Ishikawa (cell line): ENCODE measurements at regions not wholly inside any gene's neighbourhood (a gene's known extent, or its start where the extent isn't known, plus 50 kb on each side); places are given as distances from the start of the nearest gene placed in this dataset.

Source experiments
- CEBPB ChIP-seq: IDR thresholded peaks from 2 replicates; pipeline ENCODE4 v1.6.1; 2012
- CREB1 ChIP-seq: IDR thresholded peaks from 2 replicates; pipeline ENCODE4 v1.6.1; 2012; ENCODE audit warnings: low read depth
- EGR1 ChIP-seq: IDR thresholded peaks from 2 replicates; pipeline ENCODE4 v1.6.1; 2012
- EP300 ChIP-seq: IDR thresholded peaks from 2 replicates; pipeline ENCODE4 v1.6.1; 2012; ENCODE audit warnings: borderline replicate concordance
- FOXM1 ChIP-seq: IDR thresholded peaks from 2 replicates; pipeline ENCODE4 v1.6.1; 2012; ENCODE audit warnings: low read depth, borderline replicate concordance
- NFIC ChIP-seq: IDR thresholded peaks from 2 replicates; pipeline ENCODE4 v1.6.1; 2012
- RAD21 ChIP-seq: IDR thresholded peaks from 2 replicates; pipeline ENCODE4 v1.6.1; 2012; ENCODE audit warnings: low read depth
- TCF12 ChIP-seq: IDR thresholded peaks from 2 replicates; pipeline ENCODE4 v1.6.1; 2012; ENCODE audit warnings: low read depth
- TEAD4 ChIP-seq: IDR thresholded peaks from 2 replicates; pipeline ENCODE4 v1.6.1; 2012
- YY1 ChIP-seq: IDR thresholded peaks from 2 replicates; pipeline ENCODE4 v1.6.1; 2012; ENCODE audit warnings: low read depth
- TF ChIP-seq, protein P1 (sequence below): IDR thresholded peaks from 2 replicates; pipeline ENCODE4 v1.6.1; 2012; ENCODE audit warnings: low read depth, mild to moderate bottlenecking
- TF ChIP-seq, protein P2 (sequence below): IDR thresholded peaks from 2 replicates; pipeline ENCODE4 v1.6.1; 2012
- TF ChIP-seq, protein P3 (sequence below): IDR thresholded peaks from 2 replicates; pipeline ENCODE4 v1.6.1; 2012

DNA sequence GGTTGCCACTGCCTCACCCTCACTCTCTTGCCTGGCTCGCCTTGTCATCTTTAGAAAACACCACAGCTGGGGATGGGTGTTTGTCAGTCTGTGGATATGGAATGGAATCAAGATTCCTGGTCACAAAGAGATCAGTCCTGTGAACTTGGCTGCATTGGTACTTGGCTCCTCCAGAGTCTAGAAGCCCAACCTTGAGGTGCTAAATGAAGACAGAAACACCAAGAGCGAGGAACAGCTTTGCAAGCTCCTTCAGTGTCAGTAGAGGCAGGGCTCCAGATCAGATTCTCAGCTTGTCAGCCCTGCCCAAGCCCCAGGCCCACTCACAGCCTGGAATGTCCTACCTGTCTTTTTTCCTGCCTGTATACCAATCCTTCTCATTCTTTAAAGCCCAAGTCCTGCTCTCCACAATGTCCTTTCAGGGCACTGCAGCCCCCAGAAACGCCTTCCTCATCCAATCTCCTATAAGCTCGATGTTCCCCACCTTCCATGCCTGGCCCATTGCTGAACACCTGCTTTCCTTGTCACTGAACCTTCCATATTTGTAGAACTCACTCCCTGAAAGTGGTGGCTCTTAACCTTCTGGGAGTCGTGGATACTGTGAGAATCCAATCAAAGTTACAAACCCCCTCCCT, 188.9 kb downstream of the BCR start:
- TF ChIP-seq, protein P1, sequence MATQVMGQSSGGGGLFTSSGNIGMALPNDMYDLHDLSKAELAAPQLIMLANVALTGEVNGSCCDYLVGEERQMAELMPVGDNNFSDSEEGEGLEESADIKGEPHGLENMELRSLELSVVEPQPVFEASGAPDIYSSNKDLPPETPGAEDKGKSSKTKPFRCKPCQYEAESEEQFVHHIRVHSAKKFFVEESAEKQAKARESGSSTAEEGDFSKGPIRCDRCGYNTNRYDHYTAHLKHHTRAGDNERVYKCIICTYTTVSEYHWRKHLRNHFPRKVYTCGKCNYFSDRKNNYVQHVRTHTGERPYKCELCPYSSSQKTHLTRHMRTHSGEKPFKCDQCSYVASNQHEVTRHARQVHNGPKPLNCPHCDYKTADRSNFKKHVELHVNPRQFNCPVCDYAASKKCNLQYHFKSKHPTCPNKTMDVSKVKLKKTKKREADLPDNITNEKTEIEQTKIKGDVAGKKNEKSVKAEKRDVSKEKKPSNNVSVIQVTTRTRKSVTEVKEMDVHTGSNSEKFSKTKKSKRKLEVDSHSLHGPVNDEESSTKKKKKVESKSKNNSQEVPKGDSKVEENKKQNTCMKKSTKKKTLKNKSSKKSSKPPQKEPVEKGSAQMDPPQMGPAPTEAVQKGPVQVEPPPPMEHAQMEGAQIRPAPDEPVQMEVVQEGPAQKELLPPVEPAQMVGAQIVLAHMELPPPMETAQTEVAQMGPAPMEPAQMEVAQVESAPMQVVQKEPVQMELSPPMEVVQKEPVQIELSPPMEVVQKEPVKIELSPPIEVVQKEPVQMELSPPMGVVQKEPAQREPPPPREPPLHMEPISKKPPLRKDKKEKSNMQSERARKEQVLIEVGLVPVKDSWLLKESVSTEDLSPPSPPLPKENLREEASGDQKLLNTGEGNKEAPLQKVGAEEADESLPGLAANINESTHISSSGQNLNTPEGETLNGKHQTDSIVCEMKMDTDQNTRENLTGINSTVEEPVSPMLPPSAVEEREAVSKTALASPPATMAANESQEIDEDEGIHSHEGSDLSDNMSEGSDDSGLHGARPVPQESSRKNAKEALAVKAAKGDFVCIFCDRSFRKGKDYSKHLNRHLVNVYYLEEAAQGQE = no peak
- no peak for TF ChIP-seq EP300
- TF ChIP-seq FOXM1 = no peak
- TF ChIP-seq RAD21 = no peak
- TF ChIP-seq EGR1 = no peak
- TF ChIP-seq, protein P2, sequence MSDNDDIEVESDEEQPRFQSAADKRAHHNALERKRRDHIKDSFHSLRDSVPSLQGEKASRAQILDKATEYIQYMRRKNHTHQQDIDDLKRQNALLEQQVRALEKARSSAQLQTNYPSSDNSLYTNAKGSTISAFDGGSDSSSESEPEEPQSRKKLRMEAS = no peak
- TF ChIP-seq, protein P3, sequence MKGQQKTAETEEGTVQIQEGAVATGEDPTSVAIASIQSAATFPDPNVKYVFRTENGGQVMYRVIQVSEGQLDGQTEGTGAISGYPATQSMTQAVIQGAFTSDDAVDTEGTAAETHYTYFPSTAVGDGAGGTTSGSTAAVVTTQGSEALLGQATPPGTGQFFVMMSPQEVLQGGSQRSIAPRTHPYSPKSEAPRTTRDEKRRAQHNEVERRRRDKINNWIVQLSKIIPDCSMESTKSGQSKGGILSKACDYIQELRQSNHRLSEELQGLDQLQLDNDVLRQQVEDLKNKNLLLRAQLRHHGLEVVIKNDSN = no peak
- no peak for TF ChIP-seq CREB1
- no peak for TF ChIP-seq NFIC
- TF ChIP-seq CEBPB = no peak
- no peak for TF ChIP-seq TEAD4
- no peak for TF ChIP-seq YY1
- TF ChIP-seq TCF12 = no peak
